HepG2 (cell line): ENCODE measurements at regions not wholly inside any gene's neighbourhood (a gene's known extent, or its start where the extent isn't known, plus 50 kb on each side); places are given as distances from the start of the nearest gene placed in this dataset.

Experiments
- ATAC-seq: fragments of 200-7000 bp; cut with Tn5 transposase; 3 replicates; pipeline ENCODE4 v1.9.1; 2020; ENCODE audit warnings: mild to moderate bottlenecking, moderate library complexity
- BruUV-seq: library from RNA; stranded (reverse); fragments of 400-500 nt; replicated peaks from 2 replicates; lab custom pipeline; 2021; lab: Mats Ljungman, UMichigan
- CTCF ChIA-PET: fragments of 300-600 bp; formaldehyde crosslinking; extraction: SDS; loops from one replicate; lab custom pipeline; 2021; ENCODE audit warnings: low total read pairs, inconsistent platforms, low intra/inter-chr PET ratio; lab: Yijun Ruan, JAX
- POLR2A ChIA-PET: fragments of 350-600 bp; sonication (Branson Sonifier 250); formaldehyde crosslinking; loops from one replicate; lab custom pipeline; 2020; ENCODE audit warnings: antibody characterized with exemption, inconsistent platforms; lab: Yijun Ruan, JAX
- DNase-seq: peaks from one replicate; pipeline ENCODE4 v3.0.0-alpha.2; 2015; ENCODE audit warnings: low spot score
- FAIRE-seq: peaks from 3 replicates; lab custom pipeline; 2011; peaks lifted over from hg19 to GRCh38; lab: Jason Lieb, UNC
- H2AFZ ChIP-seq: one replicate; pipeline ENCODE4 v1.6.1; 2011; ENCODE audit warnings: low read length, inconsistent platforms
- H3K27ac ChIP-seq: fragments of 300-600 bp; 3 replicates; pipeline ENCODE4 v1.8.0; 2011; ENCODE audit warnings: mixed run types, mild to moderate bottlenecking, mixed read lengths, low read length, inconsistent platforms; ENCODE audit not compliant: insufficient read depth; ENCODE audit errors: extremely low read length
- H3K27me3 ChIP-seq, 2 experiments: fragments of 200-600 bp in 1 of 2; 2 replicates in 1 of 2; 3 replicates in 1 of 2; pipeline versions ENCODE4 v1.6.0 to v1.8.0; 2011; ENCODE audit warnings: low read length in 2 of 2, mild to moderate bottlenecking in 2 of 2, moderate library complexity in 2 of 2, inconsistent platforms in 1 of 2; ENCODE audit not compliant: insufficient read depth in 2 of 2, control insufficient read depth in 1 of 2
- H3K36me3 ChIP-seq, 2 experiments: fragments of 200-600 bp in 1 of 2; replicated peaks in 1 of 2; 2 replicates in 1 of 2; 3 replicates in 1 of 2; pipeline versions ENCODE4 v1.5.1 to v1.8.0; 2011; ENCODE audit warnings: low read length in 2 of 2, inconsistent platforms in 1 of 2; ENCODE audit not compliant: insufficient read depth in 2 of 2, control insufficient read depth in 1 of 2
- H3K4me1 ChIP-seq: 2 replicates; pipeline ENCODE4 v1.5.1; 2012; ENCODE audit warnings: low read length, inconsistent platforms; ENCODE audit not compliant: insufficient read depth
- H3K4me2 ChIP-seq: 2 replicates; pipeline ENCODE4 v1.6.0; 2011; ENCODE audit warnings: low read depth, low read length, inconsistent platforms
- H3K4me3 ChIP-seq, 3 experiments: fragments of 200-600 bp in 1 of 3; sonication (generic), shearing (Covaris generic) in 1 of 3; replicated peaks in 1 of 3; 2 replicates each; pipeline ENCODE4 v1.5.1; 2011 to 2016; ENCODE audit warnings: low read length in 3 of 3, inconsistent platforms in 2 of 3, low read depth in 2 of 3, mild to moderate bottlenecking in 2 of 3, control low read depth in 1 of 3, mixed read lengths in 1 of 3; ENCODE audit not compliant: insufficient read depth in 1 of 3
- H3K79me2 ChIP-seq: one replicate; pipeline ENCODE4 v1.6.1; 2011; ENCODE audit warnings: low read length, inconsistent platforms; ENCODE audit not compliant: insufficient read depth
- H3K9ac ChIP-seq: 2 replicates; pipeline ENCODE4 v1.6.0; 2011; ENCODE audit warnings: mild to moderate bottlenecking, low read depth, low read length, inconsistent platforms; ENCODE audit not compliant: insufficient read depth
- H3K9me3 ChIP-seq: 2 replicates; pipeline ENCODE4 v1.5.1; 2012; ENCODE audit warnings: mild to moderate bottlenecking, low read length
- H4K20me1 ChIP-seq: 2 replicates; pipeline ENCODE4 v1.6.0; 2011; ENCODE audit warnings: inconsistent platforms, mild to moderate bottlenecking, low read length, moderate library complexity; ENCODE audit not compliant: insufficient read depth
- GMEB2 ChIP-seq: IDR thresholded peaks from 2 replicates; pipeline ENCODE4 v1.6.1; 2016; ENCODE audit warnings: missing biosample characterization, missing genetic modification reagents, low read depth
- RAD51 ChIP-seq: fragments of 450-650 bp; IDR thresholded peaks from 2 replicates; pipeline ENCODE4 v1.6.1; 2016; ENCODE audit warnings: borderline replicate concordance
- SRSF9 ChIP-seq: fragments of 200-400 bp; formaldehyde crosslinking; IDR thresholded peaks from 2 replicates; pipeline ENCODE4 v1.6.1; 2018; ENCODE audit warnings: borderline replicate concordance, mild to moderate bottlenecking, low read depth, low read length; ENCODE audit not compliant: insufficient read depth, poor library complexity, severe bottlenecking
- USF2 ChIP-seq, 2 experiments: sonication (generic) in 1 of 2; formaldehyde crosslinking in 1 of 2; IDR thresholded peaks; 2 replicates each; pipeline versions ENCODE4 v1.5.1 to v1.6.1; 2011 to 2020; ENCODE audit warnings: borderline replicate concordance in 1 of 2, low read depth in 1 of 2, low read length in 1 of 2, mild to moderate bottlenecking in 1 of 2, missing genetic modification reagents in 1 of 2, moderate library complexity in 1 of 2
- ZNF225 ChIP-seq: sonication (generic); formaldehyde crosslinking; IDR thresholded peaks from 2 replicates; pipeline ENCODE4 v1.4.0; 2020; ENCODE audit warnings: mild to moderate bottlenecking, missing genetic modification reagents
- ZNF296 ChIP-seq: sonication (generic); formaldehyde crosslinking; conservative IDR thresholded peaks from 2 replicates; pipeline ENCODE4 v1.5.0; 2020; ENCODE audit warnings: mild to moderate bottlenecking, missing genetic modification reagents
- ZNF34 ChIP-seq: sonication (generic); formaldehyde crosslinking; IDR thresholded peaks from 2 replicates; pipeline ENCODE4 v1.4.0; 2020; ENCODE audit warnings: mild to moderate bottlenecking, missing genetic modification reagents, borderline replicate concordance
- WGBS: methylation state at CpG from one replicate; pipeline ENCODE4 v1.1.6; 2017; ENCODE audit warnings: low lambda C conversion rate; 5-methylcytosine and 5-hydroxymethylcytosine counted together
- in situ Hi-C: cut with HindIII; loops from 2 replicates; pipeline ENCODE4 v1.10.0; 2017; ENCODE audit warnings: low pct_unique_long_range_greater_than_20kb; ENCODE audit not compliant: extremely low pct_ligation_motif_present
- intact Hi-C: fragments of 100-400 bp; cut with micrococcal nuclease; formaldehyde crosslinking; loops from one replicate; pipeline ENCODE4 v1.10.0; 2022; ENCODE audit not compliant: unreplicated experiment
- TF ChIP-seq, protein P1 (sequence below): sonication (generic); formaldehyde crosslinking; IDR thresholded peaks from 2 replicates; pipeline ENCODE4 v1.4.0; 2020; ENCODE audit warnings: missing genetic modification reagents, borderline replicate concordance
- TF ChIP-seq, protein P2 (sequence below): fragments of 450-650 bp; IDR thresholded peaks from 2 replicates; pipeline ENCODE4 v1.6.1; 2017

GRCh38 chrX:42220083-42220482 lies 296.7 kb upstream of the CASK start:
- H3K4me1 ChIP-seq, result no peaks in the 10 kb centered on the region
- DNase-seq (no peak), ATAC-seq (no peak), FAIRE-seq (no peak)
- H3K4me3 ChIP-seq, result no peak overlapping the region
- CTCF ChIA-PET, result no interaction called here
- TF ChIP-seq USF2 (IDR thresholded peaks at IDR 0.05; ENCODE audit: low read depth, low read length) (peak; percentile 17; the same call in 1 of the 2 replicates), USF2 (CRISPR knock-in tag; IDR thresholded peaks at IDR 0.05; ENCODE audit: borderline replicate concordance) (no peak), RAD51 (peak; percentile 68; the same call in 1 of the 2 replicates), ZNF296 (CRISPR knock-in tag) (no peak)
- TF ChIP-seq, all 625 proteins: peak for 2
- Histone ChIP-seq H3K79me2 (no peaks in the 10 kb centered on the region), H3K4me2 (no peak overlapping the region), H3K36me3 (no peaks in the 10 kb centered on the region), H3K27ac (no peak overlapping the region), H3K9me3 (no peaks in the 10 kb centered on the region), H3K27me3 (no peaks in the 10 kb centered on the region), H2AFZ (no peak overlapping the region), H3K9ac (no peak overlapping the region), H4K20me1 (no peaks in the 10 kb centered on the region)
- POLR2A ChIA-PET, result no interaction called here
- 37% methylated on average over 5 of the region's 6 CpGs for WGBS
- intact Hi-C loops, result no loop called here
- in situ Hi-C loops, result no loop called here
- BruUV-seq, result no TSS peak

DNA sequence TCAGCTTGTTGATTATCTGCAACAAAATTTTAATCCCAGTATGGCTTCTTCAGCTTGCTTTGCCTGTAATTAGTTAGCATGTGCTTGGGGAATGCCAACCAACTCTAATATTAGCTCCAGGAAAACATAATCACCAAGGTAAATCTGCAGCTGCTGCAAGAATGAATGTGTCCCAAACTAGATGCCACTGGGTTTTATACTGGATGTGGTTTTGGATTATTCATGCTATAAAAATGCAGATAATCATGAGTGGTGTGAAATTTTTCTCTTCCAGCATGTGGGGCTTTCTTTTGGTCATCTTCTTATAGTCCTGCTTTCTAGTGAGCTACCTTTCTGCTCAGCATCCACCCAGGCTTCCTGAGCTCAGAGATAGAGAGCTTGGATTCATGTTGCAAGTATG lies 295.9 kb upstream of the CASK start:
- CTCF ChIA-PET, result no interaction called here
- Histone ChIP-seq H3K27ac (no peak overlapping the region), H4K20me1 (no peaks in the 10 kb centered on the region), H3K9me3 (no peaks in the 10 kb centered on the region), H3K4me1 (no peaks in the 10 kb centered on the region), H3K79me2 (no peaks in the 10 kb centered on the region), H3K36me3 (no peaks in the 10 kb centered on the region), H3K4me2 (no peak overlapping the region), H3K4me3 (no peak overlapping the region), H3K27me3 (no peaks in the 10 kb centered on the region), H2AFZ (no peak overlapping the region), H3K9ac (no peak overlapping the region)
- in situ Hi-C loops (no loop called here), intact Hi-C loops (no loop called here)
- POLR2A ChIA-PET, result no interaction called here
- no peak for FAIRE-seq
- no peak for DNase-seq
- ATAC-seq, result no peak
- no TSS peak for BruUV-seq
- TF ChIP-seq ZNF225 (CRISPR knock-in tag) (no peak), GMEB2 (CRISPR knock-in tag) (no peak), SRSF9 (no peak), ZNF34 (CRISPR knock-in tag) (no peak)
- TF ChIP-seq, protein P1, sequence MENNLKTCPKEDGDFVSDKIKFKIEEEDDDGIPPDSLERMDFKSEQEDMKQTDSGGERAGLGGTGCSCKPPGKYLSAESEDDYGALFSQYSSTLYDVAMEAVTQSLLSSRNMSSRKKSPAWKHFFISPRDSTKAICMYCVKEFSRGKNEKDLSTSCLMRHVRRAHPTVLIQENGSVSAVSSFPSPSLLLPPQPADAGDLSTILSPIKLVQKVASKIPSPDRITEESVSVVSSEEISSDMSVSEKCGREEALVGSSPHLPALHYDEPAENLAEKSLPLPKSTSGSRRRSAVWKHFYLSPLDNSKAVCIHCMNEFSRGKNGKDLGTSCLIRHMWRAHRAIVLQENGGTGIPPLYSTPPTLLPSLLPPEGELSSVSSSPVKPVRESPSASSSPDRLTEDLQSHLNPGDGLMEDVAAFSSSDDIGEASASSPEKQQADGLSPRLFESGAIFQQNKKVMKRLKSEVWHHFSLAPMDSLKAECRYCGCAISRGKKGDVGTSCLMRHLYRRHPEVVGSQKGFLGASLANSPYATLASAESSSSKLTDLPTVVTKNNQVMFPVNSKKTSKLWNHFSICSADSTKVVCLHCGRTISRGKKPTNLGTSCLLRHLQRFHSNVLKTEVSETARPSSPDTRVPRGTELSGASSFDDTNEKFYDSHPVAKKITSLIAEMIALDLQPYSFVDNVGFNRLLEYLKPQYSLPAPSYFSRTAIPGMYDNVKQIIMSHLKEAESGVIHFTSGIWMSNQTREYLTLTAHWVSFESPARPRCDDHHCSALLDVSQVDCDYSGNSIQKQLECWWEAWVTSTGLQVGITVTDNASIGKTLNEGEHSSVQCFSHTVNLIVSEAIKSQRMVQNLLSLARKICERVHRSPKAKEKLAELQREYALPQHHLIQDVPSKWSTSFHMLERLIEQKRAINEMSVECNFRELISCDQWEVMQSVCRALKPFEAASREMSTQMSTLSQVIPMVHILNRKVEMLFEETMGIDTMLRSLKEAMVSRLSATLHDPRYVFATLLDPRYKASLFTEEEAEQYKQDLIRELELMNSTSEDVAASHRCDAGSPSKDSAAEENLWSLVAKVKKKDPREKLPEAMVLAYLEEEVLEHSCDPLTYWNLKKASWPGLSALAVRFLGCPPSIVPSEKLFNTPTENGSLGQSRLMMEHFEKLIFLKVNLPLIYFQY (CRISPR knock-in tag), result no peak
- TF ChIP-seq, protein P2, sequence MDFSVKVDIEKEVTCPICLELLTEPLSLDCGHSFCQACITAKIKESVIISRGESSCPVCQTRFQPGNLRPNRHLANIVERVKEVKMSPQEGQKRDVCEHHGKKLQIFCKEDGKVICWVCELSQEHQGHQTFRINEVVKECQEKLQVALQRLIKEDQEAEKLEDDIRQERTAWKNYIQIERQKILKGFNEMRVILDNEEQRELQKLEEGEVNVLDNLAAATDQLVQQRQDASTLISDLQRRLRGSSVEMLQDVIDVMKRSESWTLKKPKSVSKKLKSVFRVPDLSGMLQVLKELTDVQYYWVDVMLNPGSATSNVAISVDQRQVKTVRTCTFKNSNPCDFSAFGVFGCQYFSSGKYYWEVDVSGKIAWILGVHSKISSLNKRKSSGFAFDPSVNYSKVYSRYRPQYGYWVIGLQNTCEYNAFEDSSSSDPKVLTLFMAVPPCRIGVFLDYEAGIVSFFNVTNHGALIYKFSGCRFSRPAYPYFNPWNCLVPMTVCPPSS, result no peak
